A673 (cell line): ENCODE measurements at regions not wholly inside any gene's neighbourhood (a gene's known extent, or its start where the extent isn't known, plus 50 kb on each side); places are given as distances from the start of the nearest gene placed in this dataset.

ENCODE experiments used
- BruUV-seq: library from RNA; stranded (reverse); fragments of 400-500 nt; replicated peaks from 2 replicates; lab custom pipeline; 2021; lab: Mats Ljungman, UMichigan
- CTCF ChIA-PET: fragments of 300-600 bp; sonication (Branson Sonifier 250); formaldehyde crosslinking; loops from one replicate; lab custom pipeline; 2022; ENCODE audit warnings: antibody characterized with exemption; lab: Charles Lee
- POLR2A ChIA-PET: fragments of 300-600 bp; sonication (Branson Sonifier 250); formaldehyde crosslinking; loops from one replicate; lab custom pipeline; 2022; ENCODE audit warnings: antibody characterized with exemption; ENCODE audit not compliant: low non-redundant PET; lab: Charles Lee
- DNase-seq: peaks from one replicate; pipeline ENCODE4 v3.0.0-alpha.2; 2015; ENCODE audit warnings: low spot score
- H3K27ac ChIP-seq: fragments of 200-600 bp; sonication (generic); 2 replicates; pipeline ENCODE4 v1.5.1; 2016; ENCODE audit warnings: mixed run types, low read depth, mild to moderate bottlenecking, mixed read lengths, antibody characterized with exemption, low read length; ENCODE audit not compliant: poor library complexity, severe bottlenecking
- H3K27me3 ChIP-seq: fragments of 200-600 bp; sonication (generic); replicated peaks from 2 replicates; pipeline ENCODE4 v1.6.1; 2017; ENCODE audit warnings: mixed run types, low read depth, mild to moderate bottlenecking, mixed read lengths, antibody characterized with exemption, low read length; ENCODE audit not compliant: insufficient read depth, poor library complexity
- H3K36me3 ChIP-seq: fragments of 200-600 bp; sonication (generic); 2 replicates; pipeline ENCODE4 v1.6.1; 2016; ENCODE audit warnings: mixed run types, mild to moderate bottlenecking, mixed read lengths, antibody characterized with exemption, low read length; ENCODE audit not compliant: insufficient read depth, poor library complexity, severe bottlenecking
- H3K4me1 ChIP-seq: fragments of 200-600 bp; sonication (generic); 2 replicates; pipeline ENCODE4 v1.6.1; 2017; ENCODE audit warnings: mixed run types, mild to moderate bottlenecking, mixed read lengths, antibody characterized with exemption, low read length; ENCODE audit not compliant: insufficient read depth, poor library complexity, severe bottlenecking
- H3K4me3 ChIP-seq: fragments of 200-600 bp; sonication (generic); 2 replicates; pipeline ENCODE4 v1.5.1; 2016; ENCODE audit warnings: low read depth, mixed run types, mild to moderate bottlenecking, mixed read lengths, low read length; ENCODE audit not compliant: poor library complexity, severe bottlenecking
- H3K9me3 ChIP-seq: fragments of 200-600 bp; sonication (generic); 2 replicates; pipeline ENCODE4 v1.6.1; 2016; ENCODE audit warnings: mixed run types, low read depth, mild to moderate bottlenecking, mixed read lengths, antibody characterized with exemption, low read length; ENCODE audit not compliant: poor library complexity, severe bottlenecking
- CTCF ChIP-seq: fragments of 300-800, 200-600 bp; sonication (generic); conservative IDR thresholded peaks from 2 replicates; pipeline ENCODE4 v1.5.1; 2017; ENCODE audit warnings: low read depth, mild to moderate bottlenecking, antibody characterized with exemption, low read length, moderate library complexity, mixed read lengths
- EZH2 ChIP-seq: fragments of 200-600 bp; sonication (generic); IDR thresholded peaks from 2 replicates; pipeline ENCODE4 v1.6.1; 2017; ENCODE audit warnings: borderline replicate concordance, low read depth, mild to moderate bottlenecking, mixed read lengths, antibody characterized with exemption, low read length; ENCODE audit not compliant: poor library complexity, severe bottlenecking
- intact Hi-C: fragments of 100-400 bp; cut with micrococcal nuclease; formaldehyde crosslinking; loops from one replicate; pipeline ENCODE4 v1.10.0; 2022; ENCODE audit not compliant: unreplicated experiment

GRCh38 chr13:62193919-62194318 is 778.3 kb upstream of the PCDH20 start:
- POLR2A ChIA-PET: no interaction called here
- no peaks in the 10 kb centered on the region for H3K36me3 ChIP-seq
- CTCF ChIA-PET: no interaction called here
- BruUV-seq: no TSS peak
- no peak for DNase-seq
- H3K27me3 ChIP-seq: no peaks in the 10 kb centered on the region
- H3K27ac ChIP-seq: no peak overlapping the region
- H3K4me3 ChIP-seq: no peak overlapping the region
- no peaks in the 10 kb centered on the region for H3K9me3 ChIP-seq
- intact Hi-C loops: no loop called here
- no peaks in the 10 kb centered on the region for H3K4me1 ChIP-seq
- TF ChIP-seq CTCF (no peak), EZH2 (no peak)

GRCh38 chr13:62185631-62186255 is 770.1 kb upstream of the PCDH20 start:
- Histone ChIP-seq H3K27me3 (no peaks in the 10 kb centered on the region), H3K9me3 (no peaks in the 10 kb centered on the region), H3K27ac (no peak overlapping the region), H3K4me3 (no peak overlapping the region), H3K36me3 (no peaks in the 10 kb centered on the region), H3K4me1 (no peaks in the 10 kb centered on the region)
- POLR2A ChIA-PET: no interaction called here
- CTCF ChIA-PET: no interaction called here
- no TSS peak for BruUV-seq
- DNase-seq: no peak
- TF ChIP-seq CTCF: no peak
- TF ChIP-seq EZH2: no peak
- intact Hi-C loops: no loop called here

GRCh38 chr13:62176051-62176450 is 760.4 kb upstream of the PCDH20 start:
- no peak for DNase-seq
- TF ChIP-seq EZH2 (no peak), CTCF (no peak)
- intact Hi-C loops: no loop called here
- ChIA-PET POLR2A (no interaction called here), CTCF (no interaction called here)
- H3K9me3 ChIP-seq: no peaks in the 10 kb centered on the region
- no TSS peak for BruUV-seq
- H3K27me3 ChIP-seq: no peaks in the 10 kb centered on the region
- no peak overlapping the region for H3K4me3 ChIP-seq
- no peaks in the 10 kb centered on the region for H3K4me1 ChIP-seq
- H3K36me3 ChIP-seq: no peaks in the 10 kb centered on the region
- no peak overlapping the region for H3K27ac ChIP-seq
